Endodermal cell (in vitro differentiated cells): ENCODE measurements at regions not wholly inside any gene's neighbourhood (a gene's known extent, or its start where the extent isn't known, plus 50 kb on each side); places are given as distances from the start of the nearest gene placed in this dataset.
A peak's percentile ranks its signal among the peaks of the same experiment; 100 is the strongest.

Experiments used
- DNase-seq: peaks from one replicate; pipeline ENCODE4 v3.0.0-alpha.2; 2017
- H3K27ac ChIP-seq: 2 replicates; pipeline ENCODE4 v1.5.1; 2013; ENCODE audit warnings: mild to moderate bottlenecking, low read depth, low read length, moderate library complexity
- H3K27me3 ChIP-seq: 2 replicates; pipeline ENCODE4 v1.6.1; 2013; ENCODE audit warnings: mild to moderate bottlenecking, low read length, moderate library complexity; ENCODE audit not compliant: insufficient read depth, control insufficient read depth, poor library complexity, severe bottlenecking
- H3K36me3 ChIP-seq: 2 replicates; pipeline ENCODE4 v1.7.0; 2013; ENCODE audit warnings: mild to moderate bottlenecking, low read length, moderate library complexity; ENCODE audit not compliant: control insufficient read depth, insufficient read depth
- H3K4me1 ChIP-seq: one replicate; pipeline ENCODE4 v1.7.0; 2013; ENCODE audit warnings: low read length; ENCODE audit not compliant: control insufficient read depth, insufficient read depth
- H3K4me3 ChIP-seq: 2 replicates; pipeline ENCODE4 v1.5.1; 2013; ENCODE audit warnings: mild to moderate bottlenecking, low read length, moderate library complexity
- H3K9ac ChIP-seq: 2 replicates; pipeline ENCODE4 v1.6.1; 2013; ENCODE audit warnings: mild to moderate bottlenecking, low read length, moderate library complexity; ENCODE audit not compliant: poor library complexity, severe bottlenecking; ENCODE audit errors: extremely low read depth
- H3K9me3 ChIP-seq: 2 replicates; pipeline ENCODE4 v1.6.1; 2013; ENCODE audit warnings: mild to moderate bottlenecking, low read length, moderate library complexity; ENCODE audit not compliant: control insufficient read depth
- H3K27ac Mint-ChIP-seq: 2 replicates; pipeline ENCODE4 v1.8.0; 2020; ENCODE audit warnings: mixed read lengths
- H3K27me3 Mint-ChIP-seq: 2 replicates; pipeline ENCODE4 v1.8.0; 2021; ENCODE audit warnings: mild to moderate bottlenecking, mixed read lengths; ENCODE audit not compliant: insufficient read depth
- H3K36me3 Mint-ChIP-seq: 2 replicates; pipeline ENCODE4 v1.8.0; 2020; ENCODE audit warnings: low read depth, mixed read lengths
- H3K4me1 Mint-ChIP-seq: 2 replicates; pipeline ENCODE4 v1.8.0; 2020; ENCODE audit warnings: mixed read lengths
- H3K4me3 Mint-ChIP-seq: 2 replicates; pipeline ENCODE4 v1.8.0; 2020; ENCODE audit warnings: mild to moderate bottlenecking, moderate library complexity, mixed read lengths
- H3K9me3 Mint-ChIP-seq: 2 replicates; pipeline ENCODE4 v1.8.0; 2020; ENCODE audit warnings: mild to moderate bottlenecking, mixed read lengths
- CTCF ChIP-seq: fragments of 200-600 bp; sonication (generic); conservative IDR thresholded peaks from 2 replicates; pipeline ENCODE4 v1.5.0; 2021; ENCODE audit warnings: antibody characterized with exemption, mild to moderate bottlenecking
- WGBS, 2 experiments: methylation state at CpG; one replicate each; pipeline versions ENCODE4 v1.1.5 to v1.1.7; 2013; ENCODE audit warnings: missing lambda C conversion rate in 2 of 2, mixed read lengths in 1 of 2; ENCODE audit not compliant: insufficient coverage in 1 of 2, insufficient read length in 1 of 2; 5-methylcytosine and 5-hydroxymethylcytosine counted together

GRCh38 chr16:22678311-22678710 is 135.7 kb upstream of the HS3ST2 start:
- no peaks in the 10 kb centered on the region for H3K9me3 ChIP-seq
- H3K36me3 Mint-ChIP-seq: no peaks in the 10 kb centered on the region
- no peak for DNase-seq
- no peak for TF ChIP-seq CTCF
- H3K27me3 ChIP-seq: peaks cover 11% of the 10 kb centered on the region
- H3K27me3 Mint-ChIP-seq: no peaks in the 10 kb centered on the region
- H3K9me3 Mint-ChIP-seq: no peaks in the 10 kb centered on the region
- 55 to 79% methylated on average over 1 to 2 of the region's 2 CpGs for WGBS, 2 experiments
- no peak overlapping the region for H3K9ac ChIP-seq
- no peak overlapping the region for H3K27ac ChIP-seq
- no peak overlapping the region for H3K4me3 ChIP-seq
- no peak overlapping the region for H3K27ac Mint-ChIP-seq
- H3K36me3 ChIP-seq: no peaks in the 10 kb centered on the region
- H3K4me3 Mint-ChIP-seq: no peak overlapping the region
- H3K4me1 Mint-ChIP-seq: no peaks in the 10 kb centered on the region
- no peaks in the 10 kb centered on the region for H3K4me1 ChIP-seq

DNA sequence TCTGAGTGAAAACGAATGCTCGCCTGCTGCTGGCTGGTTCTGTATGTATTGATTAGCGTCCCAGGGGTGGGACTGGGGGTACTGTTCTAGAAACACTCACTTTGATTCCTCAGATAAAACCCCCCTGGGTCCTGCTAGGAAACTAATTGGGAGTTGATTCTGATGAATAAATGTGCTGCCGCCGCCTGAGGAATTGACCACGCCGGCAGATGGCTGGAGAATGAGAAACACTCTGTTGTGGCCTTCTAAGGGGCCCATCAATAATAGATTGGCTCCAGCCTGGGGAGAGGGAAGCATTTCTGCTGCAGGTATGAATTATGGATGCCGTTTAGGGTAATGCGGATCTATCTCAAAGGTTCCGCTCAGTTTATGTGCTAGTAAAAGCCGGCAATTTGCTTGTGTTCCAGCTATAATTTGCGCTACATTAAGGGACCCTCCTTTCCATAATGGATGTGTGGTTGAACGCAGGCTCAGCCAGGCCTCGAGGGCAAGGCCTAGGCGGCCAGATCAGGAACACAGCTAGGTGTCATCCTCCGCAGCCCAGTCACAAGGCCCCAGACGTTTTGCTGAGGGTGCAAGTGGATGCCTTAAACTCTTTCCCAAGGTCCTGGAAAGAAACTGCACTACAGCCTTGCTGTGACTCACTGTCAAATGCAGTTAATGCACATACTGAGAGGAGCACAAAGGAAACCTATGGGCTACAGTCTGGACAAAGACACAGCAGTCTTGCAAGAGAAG is 132.2 kb upstream of the HS3ST2 start:
- Mint-ChIP-seq H3K4me3 (no peak overlapping the region), H3K9me3 (peaks cover 6% of the 10 kb centered on the region), H3K36me3 (no peaks in the 10 kb centered on the region), H3K27ac (no peak overlapping the region), H3K27me3 (peaks cover 2% of the 10 kb centered on the region), H3K4me1 (peaks cover 2% of the 10 kb centered on the region)
- no peak overlapping the region for H3K9ac ChIP-seq
- no peaks in the 10 kb centered on the region for H3K27me3 ChIP-seq
- WGBS, 2 experiments: 90 to 92% methylated on average over 13 to 17 of the region's 17 CpGs
- no peak overlapping the region for H3K4me3 ChIP-seq
- no peak for TF ChIP-seq CTCF
- H3K27ac ChIP-seq: peak overlapping the region; percentile 26
- no peaks in the 10 kb centered on the region for H3K4me1 ChIP-seq
- H3K36me3 ChIP-seq: no peaks in the 10 kb centered on the region
- H3K9me3 ChIP-seq: peaks cover 3% of the 10 kb centered on the region
- DNase-seq: no peak

- no peak for DNase-seq
- Histone ChIP-seq H3K9me3 (peaks cover 13% of the 10 kb centered on the region), H3K36me3 (no peaks in the 10 kb centered on the region), H3K9ac (no peak overlapping the region), H3K4me3 (no peak overlapping the region), H3K4me1 (no peaks in the 10 kb centered on the region), H3K27me3 (no peaks in the 10 kb centered on the region), H3K27ac (no peak overlapping the region)
- no peak for TF ChIP-seq CTCF
- no peaks in the 10 kb centered on the region for H3K36me3 Mint-ChIP-seq
- H3K27ac Mint-ChIP-seq: no peak overlapping the region
- H3K9me3 Mint-ChIP-seq: peaks cover 17% of the 10 kb centered on the region
- H3K27me3 Mint-ChIP-seq: peaks cover 2% of the 10 kb centered on the region
- H3K4me3 Mint-ChIP-seq: no peak overlapping the region
- H3K4me1 Mint-ChIP-seq: peaks cover 2% of the 10 kb centered on the region
- WGBS, 2 experiments: 94 to 95% methylated on average over 3 to 4 of the region's 4 CpGs
Observed at GRCh38 chr16:22683258-22683657, 130.7 kb upstream of the HS3ST2 start.
